ENCODE measurements at regions not wholly inside any gene's neighbourhood (a gene's known extent, or its start where the extent isn't known, plus 50 kb on each side); places are given as distances from the start of the nearest gene placed in this dataset.

DNA sequence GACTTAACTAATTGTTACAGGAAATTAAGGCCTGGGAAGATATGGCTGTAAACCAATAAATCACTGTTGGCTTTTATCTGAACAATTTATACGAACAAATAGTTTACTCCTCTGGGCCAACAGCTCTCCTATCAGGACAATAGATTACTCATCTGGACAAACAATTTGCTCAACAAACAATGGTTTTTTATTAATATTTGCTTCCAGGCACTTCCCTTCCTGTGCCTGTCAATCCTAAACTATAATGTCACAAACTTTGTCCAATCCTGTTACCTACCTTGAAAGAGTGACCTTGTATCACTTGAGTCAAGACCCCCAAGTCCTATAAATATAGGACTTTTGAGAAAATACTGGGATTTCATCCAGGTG is 87.6 kb upstream of the OR9Q1 start:
- TF ChIP-seq, protein P1, sequence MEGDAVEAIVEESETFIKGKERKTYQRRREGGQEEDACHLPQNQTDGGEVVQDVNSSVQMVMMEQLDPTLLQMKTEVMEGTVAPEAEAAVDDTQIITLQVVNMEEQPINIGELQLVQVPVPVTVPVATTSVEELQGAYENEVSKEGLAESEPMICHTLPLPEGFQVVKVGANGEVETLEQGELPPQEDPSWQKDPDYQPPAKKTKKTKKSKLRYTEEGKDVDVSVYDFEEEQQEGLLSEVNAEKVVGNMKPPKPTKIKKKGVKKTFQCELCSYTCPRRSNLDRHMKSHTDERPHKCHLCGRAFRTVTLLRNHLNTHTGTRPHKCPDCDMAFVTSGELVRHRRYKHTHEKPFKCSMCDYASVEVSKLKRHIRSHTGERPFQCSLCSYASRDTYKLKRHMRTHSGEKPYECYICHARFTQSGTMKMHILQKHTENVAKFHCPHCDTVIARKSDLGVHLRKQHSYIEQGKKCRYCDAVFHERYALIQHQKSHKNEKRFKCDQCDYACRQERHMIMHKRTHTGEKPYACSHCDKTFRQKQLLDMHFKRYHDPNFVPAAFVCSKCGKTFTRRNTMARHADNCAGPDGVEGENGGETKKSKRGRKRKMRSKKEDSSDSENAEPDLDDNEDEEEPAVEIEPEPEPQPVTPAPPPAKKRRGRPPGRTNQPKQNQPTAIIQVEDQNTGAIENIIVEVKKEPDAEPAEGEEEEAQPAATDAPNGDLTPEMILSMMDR (IDR thresholded peaks at IDR 0.05): no peak
- TF ChIP-seq POLR2A (IDR thresholded peaks at IDR 0.05): no peak
